GM23338 (cell line): ENCODE measurements at regions not wholly inside any gene's neighbourhood (a gene's known extent, or its start where the extent isn't known, plus 50 kb on each side); places are given as distances from the start of the nearest gene placed in this dataset.

Experiments used
- CREB1 ChIP-seq: fragments of 250-450 bp; sonication (Bioruptor Pico); IDR thresholded peaks from 2 replicates; pipeline ENCODE4 v1.5.0; 2020; ENCODE audit warnings: low read depth, mild to moderate bottlenecking, moderate library complexity
- EZH2 ChIP-seq: fragments of 200-600 bp; sonication (generic); IDR thresholded peaks from one replicate; pipeline ENCODE4 v1.8.0; 2017; ENCODE audit warnings: antibody characterized with exemption, mild to moderate bottlenecking, low read depth; ENCODE audit not compliant: unreplicated experiment
- EZH2phosphoT487 ChIP-seq: fragments of 200-600 bp; sonication (generic); IDR thresholded peaks from one replicate; pipeline ENCODE4 v1.8.1; 2018; ENCODE audit warnings: antibody characterized with exemption; ENCODE audit not compliant: unreplicated experiment
- JUNB ChIP-seq: IDR thresholded peaks from one replicate; pipeline ENCODE4 v1.6.1; 2016; ENCODE audit warnings: antibody characterized with exemption; ENCODE audit not compliant: unreplicated experiment
- POLR2AphosphoS5 ChIP-seq: IDR thresholded peaks from 2 replicates; pipeline ENCODE4 v1.6.1; 2016; ENCODE audit warnings: antibody characterized with exemption, low read depth
- STAT1 ChIP-seq: IDR thresholded peaks from one replicate; pipeline ENCODE4 v1.6.1; 2016; ENCODE audit warnings: antibody characterized with exemption; ENCODE audit not compliant: unreplicated experiment
- ZNF114 ChIP-seq: fragments of 250-450 bp; sonication (Bioruptor Pico); IDR thresholded peaks from 2 replicates; pipeline ENCODE4 v1.5.0; 2020; ENCODE audit warnings: mild to moderate bottlenecking, moderate library complexity
- ZNF331 ChIP-seq: fragments of 250-450 bp; sonication (Bioruptor Pico); IDR thresholded peaks from 2 replicates; pipeline ENCODE4 v1.5.0; 2020; ENCODE audit warnings: low read depth, mild to moderate bottlenecking, moderate library complexity
- TF ChIP-seq, protein P1 (sequence below), 2 experiments: fragments of 200-600 bp in 1 of 2; sonication (generic) in 1 of 2; conservative IDR thresholded peaks; 2 replicates each; pipeline versions ENCODE4 v1.5.1 to v1.6.1; 2016 to 2017; ENCODE audit warnings: antibody characterized with exemption in 2 of 2, low read depth in 2 of 2, mild to moderate bottlenecking in 2 of 2, moderate library complexity in 1 of 2
- TF ChIP-seq, protein P2 (sequence below): IDR thresholded peaks from one replicate; pipeline ENCODE4 v1.6.1; 2018; ENCODE audit warnings: antibody characterized with exemption; ENCODE audit not compliant: unreplicated experiment

DNA sequence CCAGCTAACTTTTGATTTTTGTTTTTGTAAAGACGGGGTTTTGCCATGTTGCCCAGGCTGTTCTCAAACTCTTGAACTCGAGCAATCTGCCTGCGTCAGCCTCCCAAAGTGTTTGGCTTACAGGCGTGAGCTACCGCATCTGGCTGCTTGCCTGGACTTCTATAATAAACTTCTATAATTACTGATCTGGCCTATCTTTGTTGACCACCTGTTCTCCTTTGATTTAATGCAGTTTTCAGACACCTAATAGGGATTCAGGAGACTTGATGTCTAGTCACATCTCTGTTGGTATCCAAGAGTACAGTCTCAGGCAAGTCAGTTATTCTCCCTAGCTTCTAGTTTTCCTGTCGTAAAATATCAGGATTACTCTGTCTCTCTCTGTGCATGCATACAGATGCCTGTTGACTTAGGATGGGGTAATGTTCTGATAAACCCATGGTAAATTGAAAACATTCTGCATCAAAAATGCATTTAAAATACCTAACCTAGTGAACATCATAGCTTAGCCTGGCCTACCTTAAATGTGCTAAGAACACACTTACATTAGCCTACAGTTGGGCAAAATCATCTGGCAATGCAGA is 51.5 kb upstream of the NR3C1 start:
- TF ChIP-seq, protein P1, sequence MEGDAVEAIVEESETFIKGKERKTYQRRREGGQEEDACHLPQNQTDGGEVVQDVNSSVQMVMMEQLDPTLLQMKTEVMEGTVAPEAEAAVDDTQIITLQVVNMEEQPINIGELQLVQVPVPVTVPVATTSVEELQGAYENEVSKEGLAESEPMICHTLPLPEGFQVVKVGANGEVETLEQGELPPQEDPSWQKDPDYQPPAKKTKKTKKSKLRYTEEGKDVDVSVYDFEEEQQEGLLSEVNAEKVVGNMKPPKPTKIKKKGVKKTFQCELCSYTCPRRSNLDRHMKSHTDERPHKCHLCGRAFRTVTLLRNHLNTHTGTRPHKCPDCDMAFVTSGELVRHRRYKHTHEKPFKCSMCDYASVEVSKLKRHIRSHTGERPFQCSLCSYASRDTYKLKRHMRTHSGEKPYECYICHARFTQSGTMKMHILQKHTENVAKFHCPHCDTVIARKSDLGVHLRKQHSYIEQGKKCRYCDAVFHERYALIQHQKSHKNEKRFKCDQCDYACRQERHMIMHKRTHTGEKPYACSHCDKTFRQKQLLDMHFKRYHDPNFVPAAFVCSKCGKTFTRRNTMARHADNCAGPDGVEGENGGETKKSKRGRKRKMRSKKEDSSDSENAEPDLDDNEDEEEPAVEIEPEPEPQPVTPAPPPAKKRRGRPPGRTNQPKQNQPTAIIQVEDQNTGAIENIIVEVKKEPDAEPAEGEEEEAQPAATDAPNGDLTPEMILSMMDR (conservative IDR thresholded peaks at IDR 0.05; ENCODE audit: low read depth in 2 of 2), result no peak
- TF ChIP-seq STAT1 (no peak), EZH2phosphoT487 (no peak), POLR2AphosphoS5 (no peak), CREB1 (no peak), EZH2 (no peak), ZNF114 (CRISPR knock-in tag) (no peak), JUNB (no peak), ZNF331 (CRISPR knock-in tag) (no peak)
- TF ChIP-seq, protein P2, sequence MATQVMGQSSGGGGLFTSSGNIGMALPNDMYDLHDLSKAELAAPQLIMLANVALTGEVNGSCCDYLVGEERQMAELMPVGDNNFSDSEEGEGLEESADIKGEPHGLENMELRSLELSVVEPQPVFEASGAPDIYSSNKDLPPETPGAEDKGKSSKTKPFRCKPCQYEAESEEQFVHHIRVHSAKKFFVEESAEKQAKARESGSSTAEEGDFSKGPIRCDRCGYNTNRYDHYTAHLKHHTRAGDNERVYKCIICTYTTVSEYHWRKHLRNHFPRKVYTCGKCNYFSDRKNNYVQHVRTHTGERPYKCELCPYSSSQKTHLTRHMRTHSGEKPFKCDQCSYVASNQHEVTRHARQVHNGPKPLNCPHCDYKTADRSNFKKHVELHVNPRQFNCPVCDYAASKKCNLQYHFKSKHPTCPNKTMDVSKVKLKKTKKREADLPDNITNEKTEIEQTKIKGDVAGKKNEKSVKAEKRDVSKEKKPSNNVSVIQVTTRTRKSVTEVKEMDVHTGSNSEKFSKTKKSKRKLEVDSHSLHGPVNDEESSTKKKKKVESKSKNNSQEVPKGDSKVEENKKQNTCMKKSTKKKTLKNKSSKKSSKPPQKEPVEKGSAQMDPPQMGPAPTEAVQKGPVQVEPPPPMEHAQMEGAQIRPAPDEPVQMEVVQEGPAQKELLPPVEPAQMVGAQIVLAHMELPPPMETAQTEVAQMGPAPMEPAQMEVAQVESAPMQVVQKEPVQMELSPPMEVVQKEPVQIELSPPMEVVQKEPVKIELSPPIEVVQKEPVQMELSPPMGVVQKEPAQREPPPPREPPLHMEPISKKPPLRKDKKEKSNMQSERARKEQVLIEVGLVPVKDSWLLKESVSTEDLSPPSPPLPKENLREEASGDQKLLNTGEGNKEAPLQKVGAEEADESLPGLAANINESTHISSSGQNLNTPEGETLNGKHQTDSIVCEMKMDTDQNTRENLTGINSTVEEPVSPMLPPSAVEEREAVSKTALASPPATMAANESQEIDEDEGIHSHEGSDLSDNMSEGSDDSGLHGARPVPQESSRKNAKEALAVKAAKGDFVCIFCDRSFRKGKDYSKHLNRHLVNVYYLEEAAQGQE, result no peak
